ENCODE measurements at regions not wholly inside any gene's neighbourhood (a gene's known extent, or its start where the extent isn't known, plus 50 kb on each side); places are given as distances from the start of the nearest gene placed in this dataset.

DNA sequence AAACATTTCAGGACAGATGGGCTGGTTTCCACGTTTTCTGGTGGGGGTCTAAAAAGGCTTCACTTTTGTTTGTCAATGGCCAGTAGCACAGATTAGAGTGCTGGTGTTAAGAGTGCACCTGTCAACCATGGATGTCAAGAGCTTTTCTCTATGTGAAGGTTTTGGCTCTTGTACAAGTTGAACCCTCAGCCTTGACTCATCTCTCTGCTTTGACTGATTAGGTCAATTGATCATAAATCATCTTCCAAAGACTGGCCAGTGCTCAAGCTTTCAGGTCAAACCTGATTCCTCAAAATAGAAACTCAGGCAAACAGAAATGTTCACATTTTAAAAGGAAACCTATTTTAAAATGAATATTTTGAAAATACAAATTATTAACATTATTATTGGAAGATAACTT lies 59.6 kb upstream of the SP4 start:
- TF ChIP-seq POLR2A (IDR thresholded peaks at IDR 0.05): no peak
- TF ChIP-seq, protein P1, sequence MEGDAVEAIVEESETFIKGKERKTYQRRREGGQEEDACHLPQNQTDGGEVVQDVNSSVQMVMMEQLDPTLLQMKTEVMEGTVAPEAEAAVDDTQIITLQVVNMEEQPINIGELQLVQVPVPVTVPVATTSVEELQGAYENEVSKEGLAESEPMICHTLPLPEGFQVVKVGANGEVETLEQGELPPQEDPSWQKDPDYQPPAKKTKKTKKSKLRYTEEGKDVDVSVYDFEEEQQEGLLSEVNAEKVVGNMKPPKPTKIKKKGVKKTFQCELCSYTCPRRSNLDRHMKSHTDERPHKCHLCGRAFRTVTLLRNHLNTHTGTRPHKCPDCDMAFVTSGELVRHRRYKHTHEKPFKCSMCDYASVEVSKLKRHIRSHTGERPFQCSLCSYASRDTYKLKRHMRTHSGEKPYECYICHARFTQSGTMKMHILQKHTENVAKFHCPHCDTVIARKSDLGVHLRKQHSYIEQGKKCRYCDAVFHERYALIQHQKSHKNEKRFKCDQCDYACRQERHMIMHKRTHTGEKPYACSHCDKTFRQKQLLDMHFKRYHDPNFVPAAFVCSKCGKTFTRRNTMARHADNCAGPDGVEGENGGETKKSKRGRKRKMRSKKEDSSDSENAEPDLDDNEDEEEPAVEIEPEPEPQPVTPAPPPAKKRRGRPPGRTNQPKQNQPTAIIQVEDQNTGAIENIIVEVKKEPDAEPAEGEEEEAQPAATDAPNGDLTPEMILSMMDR (IDR thresholded peaks at IDR 0.05): no peak
